Endodermal cell (in vitro differentiated cells): ENCODE measurements at regions not wholly inside any gene's neighbourhood (a gene's known extent, or its start where the extent isn't known, plus 50 kb on each side); places are given as distances from the start of the nearest gene placed in this dataset.

ENCODE experiments used
- DNase-seq: peaks from one replicate; pipeline ENCODE4 v3.0.0-alpha.2; 2017
- H3K27ac ChIP-seq: 2 replicates; pipeline ENCODE4 v1.5.1; 2013; ENCODE audit warnings: mild to moderate bottlenecking, low read depth, low read length, moderate library complexity
- H3K27me3 ChIP-seq: 2 replicates; pipeline ENCODE4 v1.6.1; 2013; ENCODE audit warnings: mild to moderate bottlenecking, low read length, moderate library complexity; ENCODE audit not compliant: insufficient read depth, control insufficient read depth, poor library complexity, severe bottlenecking
- H3K36me3 ChIP-seq: 2 replicates; pipeline ENCODE4 v1.7.0; 2013; ENCODE audit warnings: mild to moderate bottlenecking, low read length, moderate library complexity; ENCODE audit not compliant: control insufficient read depth, insufficient read depth
- H3K4me1 ChIP-seq: one replicate; pipeline ENCODE4 v1.7.0; 2013; ENCODE audit warnings: low read length; ENCODE audit not compliant: control insufficient read depth, insufficient read depth
- H3K4me3 ChIP-seq: 2 replicates; pipeline ENCODE4 v1.5.1; 2013; ENCODE audit warnings: mild to moderate bottlenecking, low read length, moderate library complexity
- H3K9ac ChIP-seq: 2 replicates; pipeline ENCODE4 v1.6.1; 2013; ENCODE audit warnings: mild to moderate bottlenecking, low read length, moderate library complexity; ENCODE audit not compliant: poor library complexity, severe bottlenecking; ENCODE audit errors: extremely low read depth
- H3K9me3 ChIP-seq: 2 replicates; pipeline ENCODE4 v1.6.1; 2013; ENCODE audit warnings: mild to moderate bottlenecking, low read length, moderate library complexity; ENCODE audit not compliant: control insufficient read depth
- H3K27ac Mint-ChIP-seq: 2 replicates; pipeline ENCODE4 v1.8.0; 2020; ENCODE audit warnings: mixed read lengths
- H3K27me3 Mint-ChIP-seq: 2 replicates; pipeline ENCODE4 v1.8.0; 2021; ENCODE audit warnings: mild to moderate bottlenecking, mixed read lengths; ENCODE audit not compliant: insufficient read depth
- H3K36me3 Mint-ChIP-seq: 2 replicates; pipeline ENCODE4 v1.8.0; 2020; ENCODE audit warnings: low read depth, mixed read lengths
- H3K4me1 Mint-ChIP-seq: 2 replicates; pipeline ENCODE4 v1.8.0; 2020; ENCODE audit warnings: mixed read lengths
- H3K4me3 Mint-ChIP-seq: 2 replicates; pipeline ENCODE4 v1.8.0; 2020; ENCODE audit warnings: mild to moderate bottlenecking, moderate library complexity, mixed read lengths
- H3K9me3 Mint-ChIP-seq: 2 replicates; pipeline ENCODE4 v1.8.0; 2020; ENCODE audit warnings: mild to moderate bottlenecking, mixed read lengths
- WGBS, 2 experiments: methylation state at CpG; one replicate each; pipeline versions ENCODE4 v1.1.5 to v1.1.7; 2013; ENCODE audit warnings: missing lambda C conversion rate in 2 of 2, mixed read lengths in 1 of 2; ENCODE audit not compliant: insufficient coverage in 1 of 2, insufficient read length in 1 of 2; 5-methylcytosine and 5-hydroxymethylcytosine counted together
- TF ChIP-seq, protein P1 (sequence below): fragments of 200-600 bp; sonication (generic); conservative IDR thresholded peaks from 2 replicates; pipeline ENCODE4 v1.5.0; 2021; ENCODE audit warnings: antibody characterized with exemption, mild to moderate bottlenecking

DNA sequence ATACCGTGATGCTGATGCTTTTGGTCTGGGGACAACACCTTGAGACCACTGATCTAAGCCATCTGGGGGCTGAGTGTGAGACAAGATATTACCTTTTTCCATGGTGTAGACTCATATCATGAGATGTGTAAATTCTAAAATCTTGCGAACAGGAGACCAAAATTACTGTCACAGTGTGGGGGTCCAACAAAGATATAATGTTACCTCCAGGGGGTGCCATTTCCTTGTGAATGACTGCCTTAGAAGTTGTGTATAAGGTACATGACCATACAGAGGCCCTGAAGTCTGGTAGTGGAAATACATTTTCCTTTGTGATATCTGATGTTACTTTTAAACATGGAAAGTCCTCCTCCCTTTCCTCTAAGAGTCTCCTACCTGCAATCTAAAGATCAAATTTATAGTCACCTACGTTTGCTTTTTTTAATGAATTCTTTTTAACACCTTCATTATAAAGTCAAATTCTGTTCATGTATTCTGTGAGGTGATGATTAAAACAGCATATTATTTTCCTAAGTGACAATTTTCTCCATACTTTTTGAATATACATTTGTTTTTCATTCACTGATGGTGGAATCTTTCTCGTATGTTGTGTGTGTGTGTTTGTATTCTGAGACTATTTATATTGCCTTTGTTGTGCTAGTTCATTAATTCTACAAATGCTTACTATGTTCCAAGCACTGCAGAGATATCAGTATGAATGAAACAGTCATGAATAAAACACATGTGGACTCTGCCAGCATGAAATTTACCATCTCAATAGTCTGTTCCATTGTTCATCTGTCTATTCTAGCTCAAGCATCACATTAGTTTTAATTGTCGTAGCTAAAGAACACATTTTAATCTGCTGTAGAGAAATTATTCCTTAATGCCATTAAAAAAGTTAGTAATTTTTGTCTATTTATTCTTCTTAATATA is 113.7 kb downstream of the RFC3 start:
- no peaks in the 10 kb centered on the region for H3K27me3 Mint-ChIP-seq
- no peaks in the 10 kb centered on the region for H3K9me3 Mint-ChIP-seq
- Histone ChIP-seq H3K27me3 (no peaks in the 10 kb centered on the region), H3K9ac (no peak overlapping the region), H3K27ac (no peak overlapping the region), H3K4me3 (no peak overlapping the region), H3K9me3 (no peaks in the 10 kb centered on the region), H3K36me3 (no peaks in the 10 kb centered on the region), H3K4me1 (no peaks in the 10 kb centered on the region)
- no peak overlapping the region for H3K27ac Mint-ChIP-seq
- H3K4me3 Mint-ChIP-seq = no peak overlapping the region
- H3K4me1 Mint-ChIP-seq = peaks cover 4% of the 10 kb centered on the region
- TF ChIP-seq, protein P1, sequence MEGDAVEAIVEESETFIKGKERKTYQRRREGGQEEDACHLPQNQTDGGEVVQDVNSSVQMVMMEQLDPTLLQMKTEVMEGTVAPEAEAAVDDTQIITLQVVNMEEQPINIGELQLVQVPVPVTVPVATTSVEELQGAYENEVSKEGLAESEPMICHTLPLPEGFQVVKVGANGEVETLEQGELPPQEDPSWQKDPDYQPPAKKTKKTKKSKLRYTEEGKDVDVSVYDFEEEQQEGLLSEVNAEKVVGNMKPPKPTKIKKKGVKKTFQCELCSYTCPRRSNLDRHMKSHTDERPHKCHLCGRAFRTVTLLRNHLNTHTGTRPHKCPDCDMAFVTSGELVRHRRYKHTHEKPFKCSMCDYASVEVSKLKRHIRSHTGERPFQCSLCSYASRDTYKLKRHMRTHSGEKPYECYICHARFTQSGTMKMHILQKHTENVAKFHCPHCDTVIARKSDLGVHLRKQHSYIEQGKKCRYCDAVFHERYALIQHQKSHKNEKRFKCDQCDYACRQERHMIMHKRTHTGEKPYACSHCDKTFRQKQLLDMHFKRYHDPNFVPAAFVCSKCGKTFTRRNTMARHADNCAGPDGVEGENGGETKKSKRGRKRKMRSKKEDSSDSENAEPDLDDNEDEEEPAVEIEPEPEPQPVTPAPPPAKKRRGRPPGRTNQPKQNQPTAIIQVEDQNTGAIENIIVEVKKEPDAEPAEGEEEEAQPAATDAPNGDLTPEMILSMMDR = peak; percentile 82
- H3K36me3 Mint-ChIP-seq = no peaks in the 10 kb centered on the region
- peak; percentile 63 for DNase-seq
- whole genome bisulfite sequencing, 2 experiments = 80 to 90% methylated on average over 1 to 4 of the region's 5 CpGs

DNA sequence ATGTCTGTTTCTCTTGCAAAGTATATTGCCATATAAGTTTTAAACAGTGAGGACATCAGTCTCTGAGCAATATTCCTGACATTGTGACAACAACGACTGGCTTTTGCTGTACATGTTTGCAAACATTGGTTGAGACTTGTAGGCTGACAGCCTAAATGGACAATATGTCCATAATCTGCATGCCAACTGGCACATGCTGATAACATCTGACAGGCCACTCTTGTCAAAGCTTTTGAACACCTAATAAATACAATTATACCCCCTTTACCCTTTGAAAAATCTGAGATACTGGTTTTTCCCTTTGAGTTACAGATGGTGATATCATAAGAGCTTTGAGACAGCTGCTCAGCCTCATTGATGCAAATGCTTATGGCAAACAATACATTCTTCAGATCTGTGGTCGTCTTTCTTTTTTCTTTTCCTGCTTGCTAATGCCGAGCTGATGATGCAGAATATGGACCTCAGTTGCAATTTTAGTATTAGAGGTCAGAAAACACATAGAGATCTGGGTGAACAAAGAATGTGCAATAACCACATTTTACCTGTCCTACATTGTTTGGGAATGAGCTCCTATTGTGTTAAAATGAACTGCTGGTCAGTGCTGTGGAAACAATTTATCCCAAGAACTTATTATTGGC is 114.9 kb downstream of the RFC3 start:
- Histone ChIP-seq H3K9ac (no peak overlapping the region), H3K36me3 (no peaks in the 10 kb centered on the region), H3K4me3 (no peak overlapping the region), H3K27ac (no peak overlapping the region), H3K4me1 (no peaks in the 10 kb centered on the region), H3K9me3 (no peaks in the 10 kb centered on the region), H3K27me3 (no peaks in the 10 kb centered on the region)
- TF ChIP-seq, protein P1 = no peak
- Mint-ChIP-seq H3K9me3 (no peaks in the 10 kb centered on the region), H3K4me3 (no peak overlapping the region), H3K36me3 (no peaks in the 10 kb centered on the region), H3K27me3 (no peaks in the 10 kb centered on the region), H3K27ac (no peak overlapping the region), H3K4me1 (peaks cover 9% of the 10 kb centered on the region)
- DNase-seq = no peak
- WGBS, 2 experiments = 90 to 100% methylated on average over 1 to 3 of the region's 3 CpGs

DNA sequence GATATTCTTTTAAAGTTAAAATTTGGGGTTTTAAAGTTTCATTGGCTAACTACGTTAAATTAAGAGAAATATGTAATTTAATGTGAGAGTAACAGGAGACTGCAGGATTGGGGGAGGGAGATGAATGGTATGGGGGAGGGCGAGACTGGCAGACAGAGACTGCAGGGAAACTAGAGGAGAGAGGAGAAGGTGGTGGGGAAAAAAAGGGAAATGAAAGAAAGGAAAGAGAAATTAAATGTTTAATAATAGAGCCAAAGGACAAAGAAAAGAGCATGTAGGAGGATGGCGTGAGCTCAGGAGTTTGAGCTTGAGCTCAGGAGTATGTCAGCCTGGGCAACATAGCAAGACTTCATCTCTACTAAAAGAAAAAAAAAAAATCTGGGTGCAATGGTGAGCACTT is 115.9 kb downstream of the RFC3 start:
- no peaks in the 10 kb centered on the region for H3K4me1 ChIP-seq
- TF ChIP-seq, protein P1 = no peak
- 90 to 95% methylated on average over 2 to 3 of the region's 3 CpGs for WGBS, 2 experiments
- Mint-ChIP-seq H3K27me3 (no peaks in the 10 kb centered on the region), H3K4me3 (no peak overlapping the region), H3K9me3 (no peaks in the 10 kb centered on the region), H3K36me3 (no peaks in the 10 kb centered on the region), H3K4me1 (peaks cover 10% of the 10 kb centered on the region), H3K27ac (no peak overlapping the region)
- no peaks in the 10 kb centered on the region for H3K27me3 ChIP-seq
- H3K27ac ChIP-seq = no peak overlapping the region
- H3K9ac ChIP-seq = no peak overlapping the region
- no peak overlapping the region for H3K4me3 ChIP-seq
- no peak for DNase-seq
- H3K9me3 ChIP-seq = no peaks in the 10 kb centered on the region
- H3K36me3 ChIP-seq = no peaks in the 10 kb centered on the region
